ENCODE measurements at regions not wholly inside any gene's neighbourhood (a gene's known extent, or its start where the extent isn't known, plus 50 kb on each side); places are given as distances from the start of the nearest gene placed in this dataset.

- POLR2A ChIA-PET: no interaction called here
- CTCF ChIA-PET: no interaction called here
Measured at GRCh38 chr5:173517648-173518047, 98.8 kb downstream of the BOD1 start.

GRCh38 chr5:173515526-173515925 lies 100.9 kb downstream of the BOD1 start:
- POLR2A ChIA-PET: no interaction called here
- no peak for TF ChIP-seq CTCF (IDR thresholded peaks at IDR 0.05; ENCODE audit: control extremely low read depth, extremely low read depth, low read depth, missing control alignments)
- CTCF ChIA-PET: no interaction called here
- no peak for DNase-seq (ENCODE audit: extremely low spot score)

More at GRCh38 chr5:173517648-173518047, 98.8 kb downstream of the BOD1 start:
- no peak for DNase-seq (ENCODE audit: extremely low spot score)
- TF ChIP-seq CTCF (IDR thresholded peaks at IDR 0.05; ENCODE audit: control extremely low read depth, extremely low read depth, low read depth, missing control alignments): no peak

GRCh38 chr5:173514661-173515060 lies 101.8 kb downstream of the BOD1 start:
- POLR2A ChIA-PET: no interaction called here
- CTCF ChIA-PET: interaction anchor here (1.6 kb wide), 1 partner anchor 11 kb away, joined by 4 read pairs; no protein-coding TSS in a partner anchor
- TF ChIP-seq CTCF (IDR thresholded peaks at IDR 0.05; ENCODE audit: control extremely low read depth, extremely low read depth, low read depth, missing control alignments): no peak
- DNase-seq (ENCODE audit: extremely low spot score): no peak

- no peak for TF ChIP-seq CTCF (IDR thresholded peaks at IDR 0.05; ENCODE audit: control extremely low read depth, extremely low read depth, low read depth, missing control alignments)
- ChIA-PET POLR2A (no interaction called here), CTCF (interaction anchor here (0.7 to 1.6 kb wide), 5 partner anchors 10 to 59 kb away, joined by 3 to 4 read pairs (median 4); no protein-coding TSS in a partner anchor)
- no peak for DNase-seq (ENCODE audit: extremely low spot score)
Measured at GRCh38 chr5:173513521-173513991, 102.9 kb downstream of the BOD1 start.

- no peak for DNase-seq (ENCODE audit: extremely low spot score)
- ChIA-PET CTCF (interaction anchor here (0.7 to 1.6 kb wide), 4 partner anchors 10 to 60 kb away, joined by 3 to 4 read pairs (median 4); no protein-coding TSS in a partner anchor), POLR2A (no interaction called here)
- TF ChIP-seq CTCF (IDR thresholded peaks at IDR 0.05; ENCODE audit: control extremely low read depth, extremely low read depth, low read depth, missing control alignments): no peak
Measured at GRCh38 chr5:173512637-173513435, 103.6 kb downstream of the BOD1 start.

- ChIA-PET CTCF (no interaction called here), POLR2A (no interaction called here)
- no peak for DNase-seq (ENCODE audit: extremely low spot score)
- TF ChIP-seq CTCF (IDR thresholded peaks at IDR 0.05; ENCODE audit: control extremely low read depth, extremely low read depth, low read depth, missing control alignments): no peak
Measured at GRCh38 chr5:173509060-173509459, 107.4 kb downstream of the BOD1 start.

All from GM10248 (cell line).